Testis (tissue), 2 donors: ENCODE measurements at regions not wholly inside any gene's neighbourhood (a gene's known extent, or its start where the extent isn't known, plus 50 kb on each side); places are given as distances from the start of the nearest gene placed in this dataset.

Experiments used
- CTCF ChIP-seq, 3 experiments: fragments of 450-650 bp in 2 of 3; fragments of 200-600 bp in 1 of 3; sonication (generic) in 1 of 3; IDR thresholded peaks; one replicate each; pipeline ENCODE4 v1.5.1; 2016 to 2019; ENCODE audit warnings: antibody characterized with exemption in 3 of 3, mild to moderate bottlenecking in 2 of 3, moderate library complexity in 1 of 3
- POLR2A ChIP-seq: fragments of 450-650 bp; IDR thresholded peaks from one replicate; pipeline ENCODE4 v1.6.1; 2017; ENCODE audit warnings: antibody characterized with exemption, mild to moderate bottlenecking, moderate library complexity

- TF ChIP-seq POLR2A, result no peak
- TF ChIP-seq CTCF (IDR thresholded peaks at IDR 0.05), result no peak
These were observed 327.2 kb downstream of the SATB2 start for GRCh38 chr2:199130501-199130900.
